Keratinocyte (primary cell): ENCODE measurements at regions not wholly inside any gene's neighbourhood (a gene's known extent, or its start where the extent isn't known, plus 50 kb on each side); places are given as distances from the start of the nearest gene placed in this dataset.

ENCODE experiments used
- DNase-seq: peaks from one replicate; pipeline ENCODE4 v3.0.0-alpha.2; 2011; ENCODE audit warnings: low read depth, missing footprints, low spot score
- FAIRE-seq: peaks from 2 replicates; lab custom pipeline; 2011; peaks lifted over from hg19 to GRCh38; lab: Jason Lieb, UNC
- H2AFZ ChIP-seq: 2 replicates; pipeline ENCODE4 v1.6.0; 2012; ENCODE audit warnings: low read length, control low read depth, inconsistent platforms; ENCODE audit not compliant: control insufficient read depth
- H3K27ac ChIP-seq: 2 replicates; pipeline ENCODE4 v1.5.1; 2011; ENCODE audit warnings: low read length; ENCODE audit not compliant: control insufficient read depth, insufficient read depth
- H3K27me3 ChIP-seq: 3 replicates; pipeline ENCODE4 v1.6.0; 2011; ENCODE audit warnings: low read length; ENCODE audit not compliant: control insufficient read depth, insufficient read depth; ENCODE audit errors: extremely low read depth
- H3K36me3 ChIP-seq, 2 experiments: 2 replicates in 1 of 2; 3 replicates in 1 of 2; pipeline ENCODE4 v1.5.1; 2011; ENCODE audit warnings: low read length in 2 of 2, mild to moderate bottlenecking in 1 of 2; ENCODE audit not compliant: control insufficient read depth in 2 of 2, insufficient read depth in 2 of 2; ENCODE audit errors: extremely low read depth in 1 of 2
- H3K4me1 ChIP-seq: 3 replicates; pipeline ENCODE4 v1.5.1; 2011; ENCODE audit warnings: low read length; ENCODE audit not compliant: control insufficient read depth, insufficient read depth; ENCODE audit errors: extremely low read depth
- H3K4me2 ChIP-seq: 3 replicates; pipeline ENCODE4 v1.6.0; 2011; ENCODE audit warnings: low read depth, low read length; ENCODE audit not compliant: control insufficient read depth, insufficient read depth; ENCODE audit errors: extremely low read depth
- H3K4me3 ChIP-seq, 3 experiments: fragments of 200-600 bp in 1 of 3; sonication (generic) in 1 of 3; 2 replicates in 2 of 3; 3 replicates in 1 of 3; pipeline ENCODE4 v1.5.1; 2011 to 2016; ENCODE audit warnings: low read length in 3 of 3, mild to moderate bottlenecking in 3 of 3, control low read depth in 2 of 3, inconsistent platforms in 1 of 3, low read depth in 1 of 3, mixed read lengths in 1 of 3, mixed run types in 1 of 3, moderate library complexity in 1 of 3; ENCODE audit not compliant: control insufficient read depth in 2 of 3, insufficient read depth in 2 of 3; ENCODE audit errors: extremely low read depth in 1 of 3
- H3K79me2 ChIP-seq: 2 replicates; pipeline ENCODE4 v1.6.0; 2012; ENCODE audit warnings: low read length; ENCODE audit not compliant: control insufficient read depth, insufficient read depth
- H3K9ac ChIP-seq: 3 replicates; pipeline ENCODE4 v1.6.0; 2011; ENCODE audit warnings: low read length; ENCODE audit not compliant: control insufficient read depth, insufficient read depth; ENCODE audit errors: extremely low read depth
- H3K9me1 ChIP-seq: 3 replicates; pipeline ENCODE4 v1.6.0; 2011; ENCODE audit warnings: low read length; ENCODE audit not compliant: control insufficient read depth, insufficient read depth; ENCODE audit errors: extremely low read depth
- H3K9me3 ChIP-seq: 2 replicates; pipeline ENCODE4 v1.5.1; 2012; ENCODE audit warnings: low read depth, low read length; ENCODE audit not compliant: control insufficient read depth
- H4K20me1 ChIP-seq: 3 replicates; pipeline ENCODE4 v1.6.0; 2011; ENCODE audit warnings: low read length; ENCODE audit not compliant: control insufficient read depth, insufficient read depth; ENCODE audit errors: extremely low read depth
- CTCF ChIP-seq, 3 experiments: IDR thresholded peaks in 1 of 3; conservative IDR thresholded peaks in 1 of 3; optimal IDR thresholded peaks in 1 of 3; 2 replicates in 2 of 3; 3 replicates in 1 of 3; pipeline versions ENCODE3 to v1.5.1; 2011; ENCODE audit warnings: low read length in 3 of 3, mild to moderate bottlenecking in 3 of 3, moderate library complexity in 2 of 3, control low read depth in 1 of 3, inconsistent platforms in 1 of 3; ENCODE audit not compliant: insufficient read depth in 2 of 3; ENCODE audit errors: extremely low read depth in 1 of 3
- EZH2 ChIP-seq: IDR thresholded peaks from one replicate; pipeline ENCODE4 v1.6.1; 2012; ENCODE audit warnings: inconsistent platforms, mild to moderate bottlenecking, low read length, moderate library complexity
- dilution Hi-C: fragments of 300-500 bp; cut with MboI; formaldehyde crosslinking; loops from one replicate; pipeline ENCODE4 v1.7.0; 2020; ENCODE audit warnings: low sequenced_read_pairs; ENCODE audit not compliant: extremely low pct_ligation_motif_present

DNA sequence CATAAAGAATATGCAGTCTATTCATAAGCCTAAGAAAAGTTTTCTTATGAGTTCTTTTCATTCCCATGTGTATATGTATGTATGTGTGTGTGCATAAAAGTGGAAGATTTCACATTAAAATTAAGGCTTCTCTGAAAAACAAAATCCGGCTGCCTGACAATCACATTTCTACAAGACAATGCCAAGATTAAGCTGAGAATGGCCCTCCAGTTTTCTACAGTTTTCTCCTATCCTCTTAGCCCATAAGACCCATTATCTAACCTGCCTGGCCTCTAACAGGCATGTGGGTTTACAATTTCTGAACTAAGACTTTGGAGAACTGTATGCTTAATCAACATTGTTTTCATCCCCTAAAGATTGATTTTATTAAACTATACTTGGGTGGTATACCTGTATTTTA, 446.0 kb upstream of the SEMA3A start:
- Histone ChIP-seq H3K9ac (no peak overlapping the region), H3K4me2 (no peak overlapping the region), H3K9me3 (peaks cover 2% of the 10 kb centered on the region), H3K4me1 (peaks cover 20% of the 10 kb centered on the region), H3K36me3 (no peaks in the 10 kb centered on the region), H3K27ac (no peak overlapping the region), H4K20me1 (no peaks in the 10 kb centered on the region), H2AFZ (no peak overlapping the region), H3K27me3 (no peaks in the 10 kb centered on the region), H3K9me1 (no peaks in the 10 kb centered on the region), H3K4me3 (no peak overlapping the region), H3K79me2 (no peaks in the 10 kb centered on the region)
- no peak for FAIRE-seq
- TF ChIP-seq EZH2 (no peak), CTCF (optimal IDR thresholded peaks at IDR 0.05 in 1 of 3, IDR thresholded peaks at IDR 0.05 in 1 of 3, conservative IDR thresholded peaks at IDR 0.05 in 1 of 3; ENCODE audit: extremely low read depth in 1 of 3, insufficient read depth in 2 of 3, low read length in 3 of 3) (no peak)
- no peak for DNase-seq
- dilution Hi-C loops, result no loop called here

GRCh38 chr7:84638339-84638697, 443.7 kb upstream of the SEMA3A start:
- H3K36me3 ChIP-seq, result no peaks in the 10 kb centered on the region
- no peak overlapping the region for H3K9ac ChIP-seq
- no peak for FAIRE-seq
- peak overlapping the region; percentile 6 for H3K4me2 ChIP-seq
- peaks cover 2% of the 10 kb centered on the region for H3K9me3 ChIP-seq
- H4K20me1 ChIP-seq, result no peaks in the 10 kb centered on the region
- no peak overlapping the region for H3K4me3 ChIP-seq
- DNase-seq, result no peak
- dilution Hi-C loops, result no loop called here
- H3K4me1 ChIP-seq, result peaks cover 20% of the 10 kb centered on the region
- no peak for TF ChIP-seq CTCF (optimal IDR thresholded peaks at IDR 0.05 in 1 of 3, IDR thresholded peaks at IDR 0.05 in 1 of 3, conservative IDR thresholded peaks at IDR 0.05 in 1 of 3; ENCODE audit: extremely low read depth in 1 of 3, insufficient read depth in 2 of 3, low read length in 3 of 3)
- TF ChIP-seq EZH2, result no peak
- peak overlapping the region; percentile 41 for H3K27ac ChIP-seq
- no peaks in the 10 kb centered on the region for H3K79me2 ChIP-seq
- no peaks in the 10 kb centered on the region for H3K27me3 ChIP-seq
- no peaks in the 10 kb centered on the region for H3K9me1 ChIP-seq
- H2AFZ ChIP-seq, result peak overlapping the region; percentile 71
